ENCODE measurements at regions not wholly inside any gene's neighbourhood (a gene's known extent, or its start where the extent isn't known, plus 50 kb on each side); places are given as distances from the start of the nearest gene placed in this dataset.

- no peak for TF ChIP-seq CTCF (IDR thresholded peaks at IDR 0.05)
- no peak for TF ChIP-seq POLR2AphosphoS5 (IDR thresholded peaks at IDR 0.05)
These were observed 203.7 kb upstream of the ESRRG start for GRCh38 chr1:216926720-216927510.
